ENCODE measurements at regions not wholly inside any gene's neighbourhood (a gene's known extent, or its start where the extent isn't known, plus 50 kb on each side); places are given as distances from the start of the nearest gene placed in this dataset.
"Not testable (repeated sequence)": the region's sequence is repeated elsewhere in the genome, so short reads cannot be mapped to it uniquely, and the experiment has no call there.

GRCh38 chr10:100636848-100637553 is 101.3 kb downstream of the HIF1AN start:
- no peak for DNase-seq (ENCODE audit: low read depth in 6 of 9, low spot score in 9 of 9)
- Histone ChIP-seq H3K4me3 (ENCODE audit: low read length in 2 of 2) (no peak overlapping the region), H3K36me3 (ENCODE audit: control insufficient read depth in 2 of 2, insufficient read depth in 2 of 2, low read length in 1 of 2) (no peaks in the 10 kb centered on the region), H3K9me3 (ENCODE audit: control insufficient read depth in 2 of 2, insufficient read depth in 1 of 2, low read length in 1 of 2) (no peaks in the 10 kb centered on the region), H3K27ac (ENCODE audit: low read depth in 1 of 2, low read length in 1 of 2) (no peak overlapping the region), H3K27me3 (ENCODE audit: control insufficient read depth in 2 of 2, insufficient read depth in 1 of 2, low read length in 1 of 2) (peaks cover 9 to 58% of the 10 kb centered on the region in 2 donors), H3K4me1 (ENCODE audit: control insufficient read depth in 2 of 2, insufficient read depth in 2 of 2, low read length in 2 of 2) (no peaks in the 10 kb centered on the region)
- WGBS = 49% methylated on average over 6 of the region's 6 CpGs

- 14% methylated on average over 9 of the region's 9 CpGs for WGBS
- DNase-seq (ENCODE audit: low read depth in 6 of 9, low spot score in 9 of 9) = no peak
- Histone ChIP-seq H3K27ac (ENCODE audit: low read depth in 1 of 2, low read length in 1 of 2) (no peak overlapping the region), H3K4me1 (ENCODE audit: control insufficient read depth in 2 of 2, insufficient read depth in 2 of 2, low read length in 2 of 2) (no peaks in the 10 kb centered on the region), H3K4me3 (ENCODE audit: low read length in 2 of 2) (no peak overlapping the region), H3K27me3 (ENCODE audit: control insufficient read depth in 2 of 2, insufficient read depth in 1 of 2, low read length in 1 of 2) (peaks cover 14 to 62% of the 10 kb centered on the region in 2 donors), H3K9me3 (ENCODE audit: control insufficient read depth in 2 of 2, insufficient read depth in 1 of 2, low read length in 1 of 2) (no peaks in the 10 kb centered on the region), H3K36me3 (ENCODE audit: control insufficient read depth in 2 of 2, insufficient read depth in 2 of 2, low read length in 1 of 2) (no peaks in the 10 kb centered on the region)
Measured at GRCh38 chr10:100637785-100638184, 102.0 kb downstream of the HIF1AN start.

GRCh38 chr10:100638969-100639368 is 103.2 kb downstream of the HIF1AN start:
- H3K4me1 ChIP-seq (ENCODE audit: control insufficient read depth in 2 of 2, insufficient read depth in 2 of 2, low read length in 2 of 2); H3K9me3 ChIP-seq (ENCODE audit: control insufficient read depth in 2 of 2, insufficient read depth in 1 of 2, low read length in 1 of 2); H3K4me3 ChIP-seq (ENCODE audit: low read length in 2 of 2); H3K36me3 ChIP-seq (ENCODE audit: control insufficient read depth in 2 of 2, insufficient read depth in 2 of 2, low read length in 1 of 2); H3K27ac ChIP-seq (ENCODE audit: low read depth in 1 of 2, low read length in 1 of 2); DNase-seq (ENCODE audit: low read depth in 6 of 9, low spot score in 9 of 9): not testable (repeated sequence)
- 94% methylated on average over 6 of the region's 6 CpGs for WGBS
- H3K27me3 ChIP-seq (ENCODE audit: control insufficient read depth in 2 of 2, insufficient read depth in 1 of 2, low read length in 1 of 2) = peaks cover 16 to 68% of the 10 kb centered on the region in 2 donors

GRCh38 chr10:100642295-100642994 is 102.9 kb upstream of the PAX2 start:
- 15% methylated on average over 9 of the region's 9 CpGs for WGBS
- DNase-seq (ENCODE audit: low read depth in 6 of 9, low spot score in 9 of 9) = no peak
- H3K36me3 ChIP-seq (ENCODE audit: control insufficient read depth in 2 of 2, insufficient read depth in 2 of 2, low read length in 1 of 2) = no peaks in the 10 kb centered on the region
- H3K9me3 ChIP-seq (ENCODE audit: control insufficient read depth in 2 of 2, insufficient read depth in 1 of 2, low read length in 1 of 2) = no peaks in the 10 kb centered on the region
- H3K4me1 ChIP-seq (ENCODE audit: control insufficient read depth in 2 of 2, insufficient read depth in 2 of 2, low read length in 2 of 2) = no peaks in the 10 kb centered on the region
- H3K4me3 ChIP-seq (ENCODE audit: low read length in 2 of 2) = no peak overlapping the region
- H3K27ac ChIP-seq (ENCODE audit: low read depth in 1 of 2, low read length in 1 of 2) = no peak overlapping the region
- peaks cover 21 to 84% of the 10 kb centered on the region in 2 donors for H3K27me3 ChIP-seq (ENCODE audit: control insufficient read depth in 2 of 2, insufficient read depth in 1 of 2, low read length in 1 of 2)

- 69% methylated on average over 5 of the region's 5 CpGs for WGBS
- no peaks in the 10 kb centered on the region for H3K4me1 ChIP-seq (ENCODE audit: control insufficient read depth in 2 of 2, insufficient read depth in 2 of 2, low read length in 2 of 2)
- H3K4me3 ChIP-seq (ENCODE audit: low read length in 2 of 2) = no peak overlapping the region
- peaks cover 21 to 75% of the 10 kb centered on the region in 2 donors for H3K27me3 ChIP-seq (ENCODE audit: control insufficient read depth in 2 of 2, insufficient read depth in 1 of 2, low read length in 1 of 2)
- H3K27ac ChIP-seq (ENCODE audit: low read depth in 1 of 2, low read length in 1 of 2) = no peak overlapping the region
- DNase-seq (ENCODE audit: low read depth in 6 of 9, low spot score in 9 of 9) = no peak
- no peaks in the 10 kb centered on the region for H3K9me3 ChIP-seq (ENCODE audit: control insufficient read depth in 2 of 2, insufficient read depth in 1 of 2, low read length in 1 of 2)
- no peaks in the 10 kb centered on the region for H3K36me3 ChIP-seq (ENCODE audit: control insufficient read depth in 2 of 2, insufficient read depth in 2 of 2, low read length in 1 of 2)
Measured at GRCh38 chr10:100645091-100645490, 100.3 kb upstream of the PAX2 start.

GRCh38 chr10:100645613-100646392 is 99.6 kb upstream of the PAX2 start:
- H3K9me3 ChIP-seq (ENCODE audit: control insufficient read depth in 2 of 2, insufficient read depth in 1 of 2, low read length in 1 of 2) = no peaks in the 10 kb centered on the region
- peaks cover 17 to 74% of the 10 kb centered on the region in 2 donors for H3K27me3 ChIP-seq (ENCODE audit: control insufficient read depth in 2 of 2, insufficient read depth in 1 of 2, low read length in 1 of 2)
- DNase-seq (ENCODE audit: low read depth in 6 of 9, low spot score in 9 of 9) = no peak
- H3K27ac ChIP-seq (ENCODE audit: low read depth in 1 of 2, low read length in 1 of 2) = no peak overlapping the region
- H3K36me3 ChIP-seq (ENCODE audit: control insufficient read depth in 2 of 2, insufficient read depth in 2 of 2, low read length in 1 of 2) = no peaks in the 10 kb centered on the region
- no peak overlapping the region for H3K4me3 ChIP-seq (ENCODE audit: low read length in 2 of 2)
- 36% methylated on average over 12 of the region's 12 CpGs for WGBS
- no peaks in the 10 kb centered on the region for H3K4me1 ChIP-seq (ENCODE audit: control insufficient read depth in 2 of 2, insufficient read depth in 2 of 2, low read length in 2 of 2)

GRCh38 chr10:100647928-100648327 is 97.5 kb upstream of the PAX2 start:
- WGBS = 93% methylated on average over 2 of the region's 2 CpGs
- Histone ChIP-seq H3K9me3 (ENCODE audit: control insufficient read depth in 2 of 2, insufficient read depth in 1 of 2, low read length in 1 of 2) (no peaks in the 10 kb centered on the region), H3K4me1 (ENCODE audit: control insufficient read depth in 2 of 2, insufficient read depth in 2 of 2, low read length in 2 of 2) (no peaks in the 10 kb centered on the region), H3K36me3 (ENCODE audit: control insufficient read depth in 2 of 2, insufficient read depth in 2 of 2, low read length in 1 of 2) (no peaks in the 10 kb centered on the region), H3K4me3 (ENCODE audit: low read length in 2 of 2) (no peak overlapping the region), H3K27me3 (ENCODE audit: control insufficient read depth in 2 of 2, insufficient read depth in 1 of 2, low read length in 1 of 2) (peaks cover 18 to 66% of the 10 kb centered on the region in 2 donors), H3K27ac (ENCODE audit: low read depth in 1 of 2, low read length in 1 of 2) (no peak overlapping the region)
- no peak for DNase-seq (ENCODE audit: low read depth in 6 of 9, low spot score in 9 of 9)

- WGBS = 94% methylated on average over 7 of the region's 7 CpGs
- peaks cover 0 to 12% of the 10 kb centered on the region in 2 donors for H3K4me1 ChIP-seq (ENCODE audit: control insufficient read depth in 2 of 2, insufficient read depth in 2 of 2, low read length in 2 of 2)
Measured at GRCh38 chr10:100650693-100651092, 94.7 kb upstream of the PAX2 start.

GRCh38 chr10:100651099-100651498 is 94.3 kb upstream of the PAX2 start:
- peaks cover 0 to 15% of the 10 kb centered on the region in 2 donors for H3K4me1 ChIP-seq (ENCODE audit: control insufficient read depth in 2 of 2, insufficient read depth in 2 of 2, low read length in 2 of 2)
- H3K36me3 ChIP-seq (ENCODE audit: control insufficient read depth in 2 of 2, insufficient read depth in 2 of 2, low read length in 1 of 2); H3K9me3 ChIP-seq (ENCODE audit: control insufficient read depth in 2 of 2, insufficient read depth in 1 of 2, low read length in 1 of 2); H3K4me3 ChIP-seq (ENCODE audit: low read length in 2 of 2); H3K27ac ChIP-seq (ENCODE audit: low read depth in 1 of 2, low read length in 1 of 2); DNase-seq (ENCODE audit: low read depth in 6 of 9, low spot score in 9 of 9): not testable (repeated sequence)
- H3K27me3 ChIP-seq (ENCODE audit: control insufficient read depth in 2 of 2, insufficient read depth in 1 of 2, low read length in 1 of 2) = peaks cover 39 to 69% of the 10 kb centered on the region in 2 donors
- WGBS = 95% methylated on average over 3 of the region's 3 CpGs

More at GRCh38 chr10:100650693-100651092, 94.7 kb upstream of the PAX2 start:
- no peak overlapping the region for H3K4me3 ChIP-seq (ENCODE audit: low read length in 2 of 2)
- no peak overlapping the region for H3K27ac ChIP-seq (ENCODE audit: low read depth in 1 of 2, low read length in 1 of 2)
- DNase-seq (ENCODE audit: low read depth in 6 of 9, low spot score in 9 of 9) = no peak
- no peaks in the 10 kb centered on the region for H3K36me3 ChIP-seq (ENCODE audit: control insufficient read depth in 2 of 2, insufficient read depth in 2 of 2, low read length in 1 of 2)
- peaks cover 0 to under 1% of the 10 kb centered on the region in 2 donors for H3K9me3 ChIP-seq (ENCODE audit: control insufficient read depth in 2 of 2, insufficient read depth in 1 of 2, low read length in 1 of 2)
- H3K27me3 ChIP-seq (ENCODE audit: control insufficient read depth in 2 of 2, insufficient read depth in 1 of 2, low read length in 1 of 2) = peaks cover 36 to 69% of the 10 kb centered on the region in 2 donors

All from thymus (tissue), 11 donors.